ENCODE measurements at regions not wholly inside any gene's neighbourhood (a gene's known extent, or its start where the extent isn't known, plus 50 kb on each side); places are given as distances from the start of the nearest gene placed in this dataset.

- peaks cover 3% of the 10 kb centered on the region for H3K9me3 Mint-ChIP-seq (ENCODE audit: low read depth)
- no peak overlapping the region for H3K4me3 Mint-ChIP-seq (ENCODE audit: unreplicated experiment)
Measured at GRCh38 chr4:176896211-176896610, 103.5 kb upstream of the VEGFC start.

GRCh38 chr4:176897226-176897625 is 104.5 kb upstream of the VEGFC start:
- Mint-ChIP-seq H3K4me1 (ENCODE audit: low read depth) (peaks cover 33% of the 10 kb centered on the region), H3K27me3 (ENCODE audit: low read depth) (no peaks in the 10 kb centered on the region), H3K4me3 (ENCODE audit: unreplicated experiment) (no peak overlapping the region), H3K36me3 (ENCODE audit: low read depth) (no peaks in the 10 kb centered on the region), H3K9me3 (ENCODE audit: low read depth) (peaks cover 3% of the 10 kb centered on the region), H3K27ac (ENCODE audit: unreplicated experiment) (no peak overlapping the region)
- no peak for DNase-seq (ENCODE audit: low spot score)
- TF ChIP-seq CTCF (IDR thresholded peaks at IDR 0.05): no peak

More at GRCh38 chr4:176896211-176896610, 103.5 kb upstream of the VEGFC start:
- no peaks in the 10 kb centered on the region for H3K36me3 Mint-ChIP-seq (ENCODE audit: low read depth)
- H3K4me1 Mint-ChIP-seq (ENCODE audit: low read depth): peaks cover 24% of the 10 kb centered on the region
- no peak for DNase-seq (ENCODE audit: low spot score)
- no peak overlapping the region for H3K27ac Mint-ChIP-seq (ENCODE audit: unreplicated experiment)
- no peaks in the 10 kb centered on the region for H3K27me3 Mint-ChIP-seq (ENCODE audit: low read depth)
- TF ChIP-seq CTCF (IDR thresholded peaks at IDR 0.05): peak; percentile 37

- peaks cover 3% of the 10 kb centered on the region for H3K9me3 Mint-ChIP-seq (ENCODE audit: low read depth)
Measured at GRCh38 chr4:176898791-176899190, 106.1 kb upstream of the VEGFC start.

GRCh38 chr4:176902710-176903323 is 110.1 kb upstream of the VEGFC start:
- no peak for DNase-seq (ENCODE audit: low spot score)
- Mint-ChIP-seq H3K4me3 (ENCODE audit: unreplicated experiment) (peak overlapping the region; percentile 26), H3K27ac (ENCODE audit: unreplicated experiment) (peak overlapping the region; percentile 82), H3K9me3 (ENCODE audit: low read depth) (no peaks in the 10 kb centered on the region), H3K27me3 (ENCODE audit: low read depth) (no peaks in the 10 kb centered on the region), H3K36me3 (ENCODE audit: low read depth) (no peaks in the 10 kb centered on the region), H3K4me1 (ENCODE audit: low read depth) (peaks cover 39% of the 10 kb centered on the region)
- TF ChIP-seq CTCF (IDR thresholded peaks at IDR 0.05): no peak

More at GRCh38 chr4:176898791-176899190, 106.1 kb upstream of the VEGFC start:
- DNase-seq (ENCODE audit: low spot score): no peak
- no peak overlapping the region for H3K27ac Mint-ChIP-seq (ENCODE audit: unreplicated experiment)
- H3K27me3 Mint-ChIP-seq (ENCODE audit: low read depth): no peaks in the 10 kb centered on the region
- peaks cover 48% of the 10 kb centered on the region for H3K4me1 Mint-ChIP-seq (ENCODE audit: low read depth)
- H3K4me3 Mint-ChIP-seq (ENCODE audit: unreplicated experiment): no peak overlapping the region
- no peaks in the 10 kb centered on the region for H3K36me3 Mint-ChIP-seq (ENCODE audit: low read depth)
- no peak for TF ChIP-seq CTCF (IDR thresholded peaks at IDR 0.05)

- H3K27me3 Mint-ChIP-seq (ENCODE audit: low read depth): no peaks in the 10 kb centered on the region
- H3K9me3 Mint-ChIP-seq (ENCODE audit: low read depth): no peaks in the 10 kb centered on the region
- H3K4me3 Mint-ChIP-seq (ENCODE audit: unreplicated experiment): no peak overlapping the region
- H3K36me3 Mint-ChIP-seq (ENCODE audit: low read depth): no peaks in the 10 kb centered on the region
- TF ChIP-seq CTCF (IDR thresholded peaks at IDR 0.05): no peak
- H3K27ac Mint-ChIP-seq (ENCODE audit: unreplicated experiment): no peak overlapping the region
- peaks cover 28% of the 10 kb centered on the region for H3K4me1 Mint-ChIP-seq (ENCODE audit: low read depth)
- DNase-seq (ENCODE audit: low spot score): no peak
Measured at GRCh38 chr4:176906709-176907108, 114.0 kb upstream of the VEGFC start.
